ENCODE measurements at regions not wholly inside any gene's neighbourhood (a gene's known extent, or its start where the extent isn't known, plus 50 kb on each side); places are given as distances from the start of the nearest gene placed in this dataset.
"Not testable (repeated sequence)": the region's sequence is repeated elsewhere in the genome, so short reads cannot be mapped to it uniquely, and the experiment has no call there.

GRCh38 chr5:174583071-174583470 lies 141.3 kb upstream of the MSX2 start:
- no peak overlapping the region for H3K27ac Mint-ChIP-seq (ENCODE audit: unreplicated experiment)
- DNase-seq (ENCODE audit: low read depth, low spot score): no peak
- H3K9me3 Mint-ChIP-seq: peaks cover 9% of the 10 kb centered on the region
- H3K4me1 Mint-ChIP-seq: peaks cover 5% of the 10 kb centered on the region
- H3K36me3 Mint-ChIP-seq (ENCODE audit: low read depth): no peaks in the 10 kb centered on the region
- no peak overlapping the region for H3K4me3 Mint-ChIP-seq
- no peak for TF ChIP-seq CTCF (conservative IDR thresholded peaks at IDR 0.05)
- peaks cover 13% of the 10 kb centered on the region for H3K27me3 Mint-ChIP-seq (ENCODE audit: low read depth)

GRCh38 chr5:174585472-174585871 lies 138.9 kb upstream of the MSX2 start:
- Mint-ChIP-seq H3K27ac (ENCODE audit: unreplicated experiment) (no peak overlapping the region), H3K27me3 (ENCODE audit: low read depth) (peaks cover 13% of the 10 kb centered on the region)

GRCh38 chr5:174586163-174586562 lies 138.2 kb upstream of the MSX2 start:
- H3K36me3 Mint-ChIP-seq (ENCODE audit: low read depth); H3K4me3 Mint-ChIP-seq; H3K4me1 Mint-ChIP-seq; H3K9me3 Mint-ChIP-seq; H3K27ac Mint-ChIP-seq (ENCODE audit: unreplicated experiment); DNase-seq (ENCODE audit: low read depth, low spot score): not testable (repeated sequence)
- H3K27me3 Mint-ChIP-seq (ENCODE audit: low read depth): peaks cover 15% of the 10 kb centered on the region

More at GRCh38 chr5:174585472-174585871, 138.9 kb upstream of the MSX2 start:
- H3K36me3 Mint-ChIP-seq (ENCODE audit: low read depth): no peaks in the 10 kb centered on the region
- no peak for TF ChIP-seq CTCF (conservative IDR thresholded peaks at IDR 0.05)
- DNase-seq (ENCODE audit: low read depth, low spot score): no peak
- H3K9me3 Mint-ChIP-seq: peaks cover 9% of the 10 kb centered on the region
- H3K4me1 Mint-ChIP-seq: peaks cover 5% of the 10 kb centered on the region
- H3K4me3 Mint-ChIP-seq: no peak overlapping the region

- no peak for DNase-seq (ENCODE audit: low read depth, low spot score)
- H3K9me3 Mint-ChIP-seq: peaks cover 9% of the 10 kb centered on the region
- no peak overlapping the region for H3K27ac Mint-ChIP-seq (ENCODE audit: unreplicated experiment)
- TF ChIP-seq CTCF (conservative IDR thresholded peaks at IDR 0.05): no peak
- H3K36me3 Mint-ChIP-seq (ENCODE audit: low read depth): no peaks in the 10 kb centered on the region
- no peaks in the 10 kb centered on the region for H3K4me1 Mint-ChIP-seq
- H3K4me3 Mint-ChIP-seq: no peak overlapping the region
- H3K27me3 Mint-ChIP-seq (ENCODE audit: low read depth): peaks cover 16% of the 10 kb centered on the region
These were observed 135.4 kb upstream of the MSX2 start for GRCh38 chr5:174589011-174589410.

- no peak for TF ChIP-seq CTCF (conservative IDR thresholded peaks at IDR 0.05)
- DNase-seq (ENCODE audit: low read depth, low spot score): no peak
- Mint-ChIP-seq H3K9me3 (peaks cover 9% of the 10 kb centered on the region), H3K4me1 (no peaks in the 10 kb centered on the region), H3K27me3 (ENCODE audit: low read depth) (peaks cover 12% of the 10 kb centered on the region), H3K36me3 (ENCODE audit: low read depth) (no peaks in the 10 kb centered on the region), H3K4me3 (no peak overlapping the region), H3K27ac (ENCODE audit: unreplicated experiment) (peak overlapping the region; percentile 86)
These were observed 134.8 kb upstream of the MSX2 start for GRCh38 chr5:174589599-174589998.

GRCh38 chr5:174590820-174591219 lies 133.6 kb upstream of the MSX2 start:
- DNase-seq (ENCODE audit: low read depth, low spot score): no peak
- peaks cover 5% of the 10 kb centered on the region for H3K27me3 Mint-ChIP-seq (ENCODE audit: low read depth)
- TF ChIP-seq CTCF (conservative IDR thresholded peaks at IDR 0.05): no peak
- no peak overlapping the region for H3K27ac Mint-ChIP-seq (ENCODE audit: unreplicated experiment)
- no peak overlapping the region for H3K4me3 Mint-ChIP-seq
- peaks cover 5% of the 10 kb centered on the region for H3K9me3 Mint-ChIP-seq
- H3K4me1 Mint-ChIP-seq: no peaks in the 10 kb centered on the region
- no peaks in the 10 kb centered on the region for H3K36me3 Mint-ChIP-seq (ENCODE audit: low read depth)
